ENCODE measurements at regions not wholly inside any gene's neighbourhood (a gene's known extent, or its start where the extent isn't known, plus 50 kb on each side); places are given as distances from the start of the nearest gene placed in this dataset.
"Not testable (repeated sequence)": the region's sequence is repeated elsewhere in the genome, so short reads cannot be mapped to it uniquely, and the experiment has no call there.

DNA sequence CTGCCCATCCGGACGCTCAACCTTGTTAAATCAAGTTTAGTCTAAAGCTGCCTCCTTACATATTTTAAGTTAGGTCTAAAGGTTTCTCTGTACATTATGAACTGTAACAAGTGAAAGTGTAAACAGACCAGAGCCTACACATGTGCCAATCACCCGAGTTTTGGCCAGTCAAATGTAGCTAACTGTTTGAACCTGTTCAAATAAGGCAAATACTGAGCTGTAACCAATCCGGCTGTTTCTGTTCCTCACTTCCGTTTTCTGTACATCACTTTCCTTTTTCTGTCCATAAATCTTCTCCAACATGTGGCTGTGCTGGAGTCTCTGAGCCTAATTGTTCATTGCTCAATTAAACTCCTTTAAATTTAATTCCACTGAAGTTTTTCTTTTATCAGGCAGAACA lies 113.3 kb upstream of the SHISA3 start:
- TF ChIP-seq, protein P1, sequence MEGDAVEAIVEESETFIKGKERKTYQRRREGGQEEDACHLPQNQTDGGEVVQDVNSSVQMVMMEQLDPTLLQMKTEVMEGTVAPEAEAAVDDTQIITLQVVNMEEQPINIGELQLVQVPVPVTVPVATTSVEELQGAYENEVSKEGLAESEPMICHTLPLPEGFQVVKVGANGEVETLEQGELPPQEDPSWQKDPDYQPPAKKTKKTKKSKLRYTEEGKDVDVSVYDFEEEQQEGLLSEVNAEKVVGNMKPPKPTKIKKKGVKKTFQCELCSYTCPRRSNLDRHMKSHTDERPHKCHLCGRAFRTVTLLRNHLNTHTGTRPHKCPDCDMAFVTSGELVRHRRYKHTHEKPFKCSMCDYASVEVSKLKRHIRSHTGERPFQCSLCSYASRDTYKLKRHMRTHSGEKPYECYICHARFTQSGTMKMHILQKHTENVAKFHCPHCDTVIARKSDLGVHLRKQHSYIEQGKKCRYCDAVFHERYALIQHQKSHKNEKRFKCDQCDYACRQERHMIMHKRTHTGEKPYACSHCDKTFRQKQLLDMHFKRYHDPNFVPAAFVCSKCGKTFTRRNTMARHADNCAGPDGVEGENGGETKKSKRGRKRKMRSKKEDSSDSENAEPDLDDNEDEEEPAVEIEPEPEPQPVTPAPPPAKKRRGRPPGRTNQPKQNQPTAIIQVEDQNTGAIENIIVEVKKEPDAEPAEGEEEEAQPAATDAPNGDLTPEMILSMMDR (IDR thresholded peaks at IDR 0.05; ENCODE audit: extremely low read depth, missing control alignments): no peak

DNA sequence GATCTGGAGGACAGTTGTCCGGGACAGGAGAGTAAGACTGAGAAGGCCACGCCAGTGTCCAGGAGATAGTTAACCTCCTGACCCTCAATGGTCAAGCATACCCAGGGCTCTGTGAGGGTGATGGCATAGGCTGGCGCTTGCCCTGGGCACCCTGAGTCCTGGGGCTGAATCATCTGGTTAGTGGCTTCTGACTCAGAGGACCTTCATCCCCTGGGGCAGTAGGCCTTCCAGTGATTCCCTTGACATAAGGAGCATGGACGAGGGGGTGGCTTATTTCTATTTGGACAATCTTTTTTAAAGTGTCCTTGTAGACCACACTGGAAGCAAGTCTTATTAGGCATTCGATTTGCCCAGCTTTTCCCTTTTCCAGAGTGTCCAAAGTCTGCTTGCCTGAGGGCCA lies 108.4 kb upstream of the SHISA3 start:
- not testable (repeated sequence) for DNase-seq (ENCODE audit: low spot score)

More for the DNA sequence above, 113.3 kb upstream of the SHISA3 start:
- no peak for DNase-seq (ENCODE audit: low spot score)

DNA sequence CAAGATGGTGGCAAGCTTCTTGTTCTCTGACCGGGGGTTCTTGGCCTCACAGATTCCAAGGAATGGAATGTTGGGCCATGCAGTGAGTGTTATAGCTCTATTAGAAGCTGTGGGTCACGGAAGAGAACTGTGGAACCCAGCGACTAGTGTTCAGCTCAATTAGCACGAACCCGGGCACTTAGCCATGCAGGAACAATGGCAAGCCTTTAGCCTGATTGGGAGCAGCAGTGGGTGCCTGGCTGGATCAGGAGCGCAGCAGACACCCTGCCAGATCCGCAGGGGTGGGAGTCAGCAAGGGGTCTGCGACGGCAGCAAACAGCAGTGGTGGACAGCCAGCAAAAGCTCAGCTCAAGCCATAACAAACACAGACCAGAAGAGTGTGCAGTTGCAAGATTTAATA lies 105.1 kb upstream of the SHISA3 start:
- not testable (repeated sequence) for DNase-seq (ENCODE audit: low spot score)

DNA sequence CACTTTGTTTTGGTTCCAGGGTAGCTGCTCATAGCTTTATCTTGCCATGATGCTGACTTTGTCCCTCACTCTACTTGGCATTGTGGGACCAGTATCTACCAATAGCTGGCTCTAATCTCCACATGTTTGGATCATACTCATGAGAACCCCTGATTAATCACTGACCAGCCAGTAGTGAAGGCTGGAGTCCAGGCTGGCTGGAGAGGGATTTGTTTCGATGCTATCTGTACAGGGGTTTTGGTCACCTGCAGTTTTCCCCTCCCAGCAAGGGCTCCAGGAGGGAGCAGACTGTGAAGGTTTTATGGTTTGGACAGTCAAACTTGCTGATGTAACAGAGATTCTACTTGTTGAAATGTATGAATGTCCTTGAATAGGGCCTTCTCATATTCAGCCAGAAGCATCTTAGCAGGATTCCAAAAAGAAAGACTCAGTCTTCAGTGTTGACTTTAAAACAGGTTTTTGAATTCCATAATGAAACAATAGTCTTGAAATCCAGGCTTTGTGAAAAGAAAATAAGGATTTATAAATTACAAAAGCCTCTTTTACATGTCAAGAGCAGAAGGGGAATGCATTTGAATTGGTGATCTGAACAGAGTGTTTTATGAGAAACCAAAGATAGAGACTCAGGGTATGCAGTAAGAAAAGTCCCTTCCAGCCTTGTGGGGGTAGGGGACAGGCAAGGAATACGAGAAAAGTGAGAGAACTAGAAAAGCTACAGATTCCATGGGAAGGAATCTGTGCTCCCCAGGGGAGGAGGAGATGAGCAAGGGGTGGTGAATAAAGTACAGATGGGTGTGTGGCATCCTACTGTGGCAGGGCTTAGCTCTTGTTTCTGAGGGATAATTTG lies 103.1 kb upstream of the SHISA3 start:
- no peak for DNase-seq (ENCODE audit: low spot score)
- TF ChIP-seq, protein P1 (IDR thresholded peaks at IDR 0.05; ENCODE audit: extremely low read depth, missing control alignments): no peak

DNA sequence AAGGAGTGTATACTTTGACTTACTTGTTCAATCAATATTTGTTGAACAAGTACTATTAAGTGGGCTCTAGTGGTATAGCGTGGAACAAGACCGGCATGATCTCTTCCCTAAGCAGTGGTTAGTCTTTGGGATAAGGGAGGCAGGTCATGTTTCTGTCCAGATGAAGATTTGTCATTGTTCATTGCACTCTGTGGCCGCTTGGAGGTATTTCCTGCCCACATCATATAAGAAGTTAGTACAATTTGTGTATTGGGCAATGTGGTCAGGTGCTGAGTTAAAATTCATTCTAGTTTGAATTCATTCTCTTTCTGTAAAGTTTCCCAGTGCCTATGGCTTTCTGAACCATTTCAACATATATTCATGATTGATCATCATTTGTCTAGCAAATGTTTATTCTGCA lies 101.1 kb upstream of the SHISA3 start:
- DNase-seq (ENCODE audit: low spot score): no peak
- TF ChIP-seq, protein P1 (IDR thresholded peaks at IDR 0.05; ENCODE audit: extremely low read depth, missing control alignments): no peak

DNA sequence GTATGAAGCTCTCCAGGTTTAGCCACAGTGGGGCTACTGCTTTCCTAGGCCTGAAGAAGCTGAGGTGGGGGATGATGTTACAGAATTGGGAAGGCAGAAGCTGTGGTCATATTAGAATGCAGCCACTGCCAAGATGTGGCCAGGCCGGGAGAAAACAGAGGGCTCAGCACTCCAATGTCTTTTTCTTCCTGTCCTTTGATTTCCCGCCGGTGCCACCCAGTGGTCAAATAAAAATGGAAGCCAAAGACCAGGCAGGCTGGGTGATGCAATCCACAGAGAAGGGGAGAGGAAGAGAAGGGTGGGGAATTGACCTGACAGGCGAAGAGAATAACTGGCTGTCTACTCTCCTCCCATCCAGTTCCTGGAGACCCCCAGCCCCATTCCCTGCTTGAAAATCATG lies 94.9 kb upstream of the SHISA3 start:
- TF ChIP-seq, protein P1 (IDR thresholded peaks at IDR 0.05; ENCODE audit: extremely low read depth, missing control alignments): peak; percentile 18
- DNase-seq (ENCODE audit: low spot score): no peak

DNA sequence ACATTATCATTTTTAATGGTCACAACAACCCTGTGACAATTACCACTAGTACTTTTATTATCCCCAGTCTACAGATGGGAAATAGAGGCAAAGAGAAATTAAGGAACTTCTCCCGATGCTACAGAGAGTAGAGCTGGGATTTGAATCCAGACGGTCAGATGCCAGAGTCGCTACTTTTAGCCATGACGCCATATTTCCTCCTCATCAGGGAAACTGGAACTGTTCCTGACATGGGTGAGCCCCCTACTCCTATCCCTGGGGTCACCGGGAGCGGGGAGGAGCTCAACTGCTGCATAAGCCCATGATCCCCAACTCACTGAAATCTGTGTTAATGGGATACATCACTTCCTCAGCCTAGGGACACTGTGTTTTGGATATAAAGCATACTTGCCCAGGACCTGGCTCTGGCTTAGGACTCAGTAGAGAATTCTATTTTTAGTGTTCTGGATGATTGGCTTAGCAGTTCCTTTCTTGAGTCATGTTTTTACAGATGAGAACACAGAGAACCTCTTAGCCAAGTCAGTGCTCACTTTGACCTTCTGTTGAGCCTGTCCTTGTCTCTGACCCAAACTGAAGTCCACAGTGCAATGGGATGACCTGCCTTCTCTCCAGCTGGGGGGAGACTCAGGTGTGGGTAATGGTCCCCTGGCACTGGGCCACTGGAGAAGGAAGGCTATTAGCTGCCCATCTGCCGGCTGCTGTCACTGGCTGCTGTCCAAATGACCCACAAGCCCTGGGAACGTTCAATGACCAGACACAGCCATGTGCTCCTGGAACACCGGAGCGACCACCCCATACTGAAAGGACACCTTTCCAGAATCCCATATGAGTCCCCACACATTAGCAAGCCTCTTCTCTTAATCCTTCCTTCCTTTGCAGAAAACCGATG lies 90.8 kb upstream of the SHISA3 start:
- DNase-seq (ENCODE audit: low spot score): no peak
- TF ChIP-seq, protein P1 (IDR thresholded peaks at IDR 0.05; ENCODE audit: extremely low read depth, missing control alignments): no peak

DNA sequence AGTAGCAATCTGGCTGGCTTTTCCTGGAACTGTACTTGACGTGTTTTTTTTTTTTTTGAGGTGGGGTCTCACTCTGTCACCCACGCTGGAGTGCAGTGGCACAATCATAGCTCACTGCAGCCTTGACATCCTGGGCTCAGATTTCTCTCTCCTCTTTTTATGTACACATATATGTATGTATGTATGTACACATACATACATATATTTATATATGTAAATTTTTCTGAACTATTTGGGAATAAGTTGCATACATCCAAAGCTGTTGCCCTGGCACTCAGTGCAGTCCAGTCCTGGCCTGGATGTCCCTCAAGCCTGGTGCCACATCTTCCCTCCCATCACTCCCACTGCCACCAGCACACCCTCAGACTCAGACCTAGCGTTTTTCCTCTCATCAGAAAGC lies 89.0 kb upstream of the SHISA3 start:
- no peak for DNase-seq (ENCODE audit: low spot score)
- TF ChIP-seq, protein P1 (IDR thresholded peaks at IDR 0.05; ENCODE audit: extremely low read depth, missing control alignments): no peak

Data from GM20000 (cell line).